AG10803 (cell line): ENCODE measurements at regions not wholly inside any gene's neighbourhood (a gene's known extent, or its start where the extent isn't known, plus 50 kb on each side); places are given as distances from the start of the nearest gene placed in this dataset.

ENCODE experiments used
- DNase-seq: peaks from one replicate; pipeline ENCODE4 v3.0.0; 2010; ENCODE audit warnings: low read depth
- H3K4me3 ChIP-seq: 2 replicates; pipeline ENCODE4 v1.5.1; 2011; ENCODE audit warnings: mild to moderate bottlenecking, low read length, control low read depth
- CTCF ChIP-seq: conservative IDR thresholded peaks from 2 replicates; pipeline ENCODE4 v1.5.1; 2011; ENCODE audit warnings: mild to moderate bottlenecking, low read length, control low read depth, inconsistent platforms

GRCh38 chr16:64004116-64004515 is 1117.7 kb downstream of the CDH11 start:
- no peak overlapping the region for H3K4me3 ChIP-seq
- TF ChIP-seq CTCF: no peak

GRCh38 chr16:63995025-63995424 is 1126.8 kb downstream of the CDH11 start:
- no peak overlapping the region for H3K4me3 ChIP-seq
- no peak for TF ChIP-seq CTCF
- DNase-seq: no peak

More at GRCh38 chr16:64004116-64004515, 1117.7 kb downstream of the CDH11 start:
- DNase-seq: no peak

- DNase-seq: no peak
- H3K4me3 ChIP-seq: no peak overlapping the region
- TF ChIP-seq CTCF: no peak
Observed at GRCh38 chr16:63983401-63983800, 1138.5 kb downstream of the CDH11 start.

GRCh38 chr16:63982741-63983140 is 1139.1 kb downstream of the CDH11 start:
- H3K4me3 ChIP-seq: no peak overlapping the region
- TF ChIP-seq CTCF: no peak
- DNase-seq: no peak

GRCh38 chr16:63982110-63982509 is 1139.8 kb downstream of the CDH11 start:
- DNase-seq: no peak
- TF ChIP-seq CTCF: no peak
- no peak overlapping the region for H3K4me3 ChIP-seq

- H3K4me3 ChIP-seq: no peak overlapping the region
- TF ChIP-seq CTCF: no peak
- no peak for DNase-seq
Observed at GRCh38 chr16:63981639-63982038, 1140.2 kb downstream of the CDH11 start.

- no peak overlapping the region for H3K4me3 ChIP-seq
- DNase-seq: no peak
- no peak for TF ChIP-seq CTCF
Observed at GRCh38 chr16:63980763-63981162, 1141.1 kb downstream of the CDH11 start.
